Activated CD4-positive, alpha-beta T cell treated with anti-CD3 and anti-CD28 coated beads, Interleukin-2, Interleukin-6, amounts not matched to agents 100 ng/mL and 50 ng/mL, durations not matched to agents 16 hours and 8 hours (primary cell): ENCODE measurements at regions not wholly inside any gene's neighbourhood (a gene's known extent, or its start where the extent isn't known, plus 50 kb on each side); places are given as distances from the start of the nearest gene placed in this dataset.

Experiments used
- DNase-seq: peaks from one replicate; pipeline ENCODE4 v3.0.0-alpha.2; 2020

- DNase-seq: no peak
Measured at GRCh38 chr4:24033626-24034025, 143.8 kb upstream of the PPARGC1A start.

- DNase-seq: peak; percentile 0
Measured at GRCh38 chr4:24032371-24032989, 142.6 kb upstream of the PPARGC1A start.

GRCh38 chr4:24026596-24026995 is 136.7 kb upstream of the PPARGC1A start:
- no peak for DNase-seq

GRCh38 chr4:24024605-24025004 is 134.8 kb upstream of the PPARGC1A start:
- DNase-seq: no peak

- DNase-seq: no peak
Measured at GRCh38 chr4:24024157-24024556, 134.3 kb upstream of the PPARGC1A start.

GRCh38 chr4:24015782-24016181 is 125.9 kb upstream of the PPARGC1A start:
- no peak for DNase-seq

GRCh38 chr4:24013668-24014422 is 124.0 kb upstream of the PPARGC1A start:
- DNase-seq: no peak

GRCh38 chr4:24010994-24011393 is 121.1 kb upstream of the PPARGC1A start:
- DNase-seq: no peak

- no peak for DNase-seq
Measured at GRCh38 chr4:24010573-24010972, 120.7 kb upstream of the PPARGC1A start.

- DNase-seq: no peak
Measured at GRCh38 chr4:24007860-24008261, 118.0 kb upstream of the PPARGC1A start.

GRCh38 chr4:24006269-24006668 is 116.4 kb upstream of the PPARGC1A start:
- DNase-seq: no peak

- no peak for DNase-seq
Measured at GRCh38 chr4:24003926-24004325, 114.1 kb upstream of the PPARGC1A start.

GRCh38 chr4:24003496-24003895 is 113.6 kb upstream of the PPARGC1A start:
- no peak for DNase-seq

- DNase-seq: no peak
Measured at GRCh38 chr4:24002330-24002966, 112.6 kb upstream of the PPARGC1A start.

- no peak for DNase-seq
Measured at GRCh38 chr4:24001486-24002329, 111.9 kb upstream of the PPARGC1A start.

- no peak for DNase-seq
Measured at GRCh38 chr4:24000470-24000831, 110.6 kb upstream of the PPARGC1A start.

- DNase-seq: no peak
Measured at GRCh38 chr4:23999714-24000469, 110.0 kb upstream of the PPARGC1A start.

- no peak for DNase-seq
Measured at GRCh38 chr4:23993373-23993772, 103.5 kb upstream of the PPARGC1A start.

GRCh38 chr4:23991444-23991843 is 101.6 kb upstream of the PPARGC1A start:
- DNase-seq: no peak

- no peak for DNase-seq
Measured at GRCh38 chr4:23986270-23986669, 96.4 kb upstream of the PPARGC1A start.

GRCh38 chr4:23981328-23981727 is 91.5 kb upstream of the PPARGC1A start:
- no peak for DNase-seq

- DNase-seq: no peak
Measured at GRCh38 chr4:23979534-23979933, 89.7 kb upstream of the PPARGC1A start.

GRCh38 chr4:23978002-23978401 is 88.2 kb upstream of the PPARGC1A start:
- no peak for DNase-seq
